H1 (cell line): ENCODE measurements at regions not wholly inside any gene's neighbourhood (a gene's known extent, or its start where the extent isn't known, plus 50 kb on each side); places are given as distances from the start of the nearest gene placed in this dataset.

Source experiments
- CTCF ChIA-PET: fragments of 300-600 bp; sonication (Branson Sonifier 250); formaldehyde crosslinking; loops from one replicate; lab custom pipeline; 2021; ENCODE audit not compliant: partially characterized antibody; lab: Charles Lee
- POLR2A ChIA-PET: fragments of 300-600 bp; sonication (Branson Sonifier 250); formaldehyde crosslinking; loops from one replicate; lab custom pipeline; 2021; ENCODE audit warnings: inconsistent platforms; ENCODE audit not compliant: partially characterized antibody; lab: Charles Lee
- DNase-seq, 2 experiments: peaks; one replicate each; pipeline versions ENCODE4 v3.0.0 to v3.0.0-alpha.2; 2010 to 2022; ENCODE audit warnings: low spot score in 2 of 2, low read depth in 1 of 2, mixed read lengths in 1 of 2
- FAIRE-seq: peaks from 2 replicates; lab custom pipeline; 2011; peaks lifted over from hg19 to GRCh38; lab: Jason Lieb, UNC
- H2AFZ ChIP-seq: 2 replicates; pipeline ENCODE4 v1.8.1; 2012; ENCODE audit warnings: low read length, inconsistent platforms
- H2AK5ac ChIP-seq: 2 replicates; pipeline ENCODE4 v1.6.1; 2013; ENCODE audit warnings: low read depth, low read length
- H2BK120ac ChIP-seq: replicated peaks from 2 replicates; pipeline ENCODE3; 2013; ENCODE audit warnings: low read depth, low read length, inconsistent platforms
- H2BK12ac ChIP-seq: 2 replicates; pipeline ENCODE4 v1.6.1; 2013; ENCODE audit warnings: low read depth, low read length
- H2BK15ac ChIP-seq: 2 replicates; pipeline ENCODE4 v1.6.1; 2013; ENCODE audit warnings: low read length
- H2BK20ac ChIP-seq: 2 replicates; pipeline ENCODE4 v1.6.1; 2013; ENCODE audit warnings: low read length
- H2BK5ac ChIP-seq: 2 replicates; pipeline ENCODE4 v1.6.1; 2013; ENCODE audit warnings: low read depth, low read length
- H3K14ac ChIP-seq: 2 replicates; pipeline ENCODE4 v1.6.1; 2013; ENCODE audit warnings: inconsistent platforms; ENCODE audit not compliant: insufficient read length
- H3K18ac ChIP-seq: 2 replicates; pipeline ENCODE4 v1.6.1; 2013; ENCODE audit warnings: low read length; ENCODE audit errors: extremely low read depth
- H3K23ac ChIP-seq: 2 replicates; pipeline ENCODE4 v1.6.1; 2013; ENCODE audit warnings: inconsistent platforms; ENCODE audit not compliant: insufficient read length
- H3K23me2 ChIP-seq: 2 replicates; pipeline ENCODE4 v1.6.1; 2013; ENCODE audit warnings: low read depth, low read length
- H3K27ac ChIP-seq: 2 replicates; pipeline ENCODE4 v1.6.1; 2011; ENCODE audit warnings: low read depth, low read length, inconsistent platforms
- H3K27me3 ChIP-seq, 4 experiments: replicated peaks in 1 of 4; 1 replicate in 1 of 4; 2 replicates in 3 of 4; pipeline versions ENCODE4 v1.6.1 to v1.8.1; 2011 to 2013; ENCODE audit warnings: low read length in 3 of 4, mild to moderate bottlenecking in 3 of 4, inconsistent platforms in 2 of 4, mixed read lengths in 2 of 4, moderate library complexity in 1 of 4; ENCODE audit not compliant: control insufficient read depth in 3 of 4, insufficient read depth in 3 of 4; ENCODE audit errors: extremely low read depth in 1 of 4
- H3K36me3 ChIP-seq, 4 experiments: 2 replicates each; pipeline versions ENCODE4 v1.6.1 to v1.8.1; 2011 to 2013; ENCODE audit warnings: mild to moderate bottlenecking in 4 of 4, low read length in 3 of 4, moderate library complexity in 2 of 4, control low read depth in 1 of 4, inconsistent platforms in 1 of 4; ENCODE audit not compliant: insufficient read depth in 4 of 4, control insufficient read depth in 2 of 4
- H3K4ac ChIP-seq: replicated peaks from 2 replicates; pipeline ENCODE3; 2013; ENCODE audit warnings: low read length, low read depth, mixed read lengths, inconsistent platforms; ENCODE audit not compliant: insufficient read length
- H3K4me1 ChIP-seq, 4 experiments: replicated peaks in 1 of 4; 1 replicate in 1 of 4; 2 replicates in 3 of 4; pipeline versions ENCODE4 v1.6.1 to v1.8.1; 2011 to 2013; ENCODE audit warnings: low read length in 3 of 4, inconsistent platforms in 2 of 4, mixed read lengths in 1 of 4; ENCODE audit not compliant: insufficient read depth in 4 of 4, control insufficient read depth in 3 of 4
- H3K4me2 ChIP-seq, 2 experiments: 2 replicates each; pipeline versions ENCODE4 v1.6.1 to v1.8.1; 2011 to 2013; ENCODE audit warnings: low read depth in 2 of 2, low read length in 2 of 2, control low read depth in 1 of 2, inconsistent platforms in 1 of 2, mild to moderate bottlenecking in 1 of 2; ENCODE audit not compliant: insufficient read depth in 1 of 2
- H3K4me3 ChIP-seq, 4 experiments: fragments of 200-600, 300-600 bp in 1 of 4; sonication (generic), shearing (Covaris generic), sonication (Bioruptor Twin) in 1 of 4; 2 replicates each; pipeline versions ENCODE4 v1.5.1 to v1.8.1; 2011 to 2016; ENCODE audit warnings: low read length in 4 of 4, low read depth in 3 of 4, control low read depth in 2 of 4, inconsistent platforms in 2 of 4, mild to moderate bottlenecking in 2 of 4, mixed read lengths in 1 of 4, moderate library complexity in 1 of 4; ENCODE audit not compliant: insufficient read depth in 2 of 4; ENCODE audit errors: extremely low read depth in 1 of 4
- H3K56ac ChIP-seq: replicated peaks from 2 replicates; pipeline ENCODE3; 2013; ENCODE audit warnings: low read depth, mild to moderate bottlenecking, mixed read lengths, low read length, inconsistent platforms; ENCODE audit not compliant: insufficient read length
- H3K79me1 ChIP-seq: 2 replicates; pipeline ENCODE4 v1.6.1; 2013; ENCODE audit warnings: low read depth, low read length, control low read depth
- H3K79me2 ChIP-seq, 2 experiments: 2 replicates each; pipeline versions ENCODE4 v1.6.1 to v1.8.1; 2012 to 2013; ENCODE audit warnings: low read length in 2 of 2, mild to moderate bottlenecking in 2 of 2, inconsistent platforms in 1 of 2; ENCODE audit not compliant: insufficient read depth in 2 of 2, control insufficient read depth in 1 of 2
- H3K9ac ChIP-seq, 4 experiments: replicated peaks in 1 of 4; 1 replicate in 1 of 4; 2 replicates in 3 of 4; pipeline versions ENCODE4 v1.6.1 to v1.8.1; 2011 to 2013; ENCODE audit warnings: low read depth in 3 of 4, low read length in 3 of 4, control low read depth in 2 of 4, mild to moderate bottlenecking in 2 of 4, moderate library complexity in 2 of 4, inconsistent platforms in 1 of 4; ENCODE audit errors: extremely low read depth in 1 of 4
- H3K9me3 ChIP-seq, 2 experiments: 2 replicates each; pipeline versions ENCODE4 v1.6.1 to v1.8.1; 2012 to 2013; ENCODE audit warnings: mild to moderate bottlenecking in 2 of 2, moderate library complexity in 2 of 2, control low read depth in 1 of 2, inconsistent platforms in 1 of 2, low read depth in 1 of 2, low read length in 1 of 2, mixed read lengths in 1 of 2; ENCODE audit not compliant: insufficient read depth in 2 of 2
- H4K20me1 ChIP-seq, 2 experiments: replicated peaks in 1 of 2; 2 replicates each; pipeline versions ENCODE3 to v1.8.1; 2011 to 2013; ENCODE audit warnings: inconsistent platforms in 2 of 2, low read length in 2 of 2, mild to moderate bottlenecking in 1 of 2; ENCODE audit not compliant: insufficient read depth in 2 of 2, control insufficient read depth in 1 of 2
- H4K5ac ChIP-seq: 2 replicates; pipeline ENCODE4 v1.6.1; 2013; ENCODE audit warnings: low read length, low read depth, mixed read lengths, inconsistent platforms; ENCODE audit not compliant: insufficient read length
- H4K8ac ChIP-seq: 2 replicates; pipeline ENCODE4 v1.8.0; 2013; ENCODE audit warnings: mild to moderate bottlenecking, moderate library complexity, low read length, inconsistent platforms; ENCODE audit not compliant: insufficient read depth; ENCODE audit errors: extremely low read depth
- H4K91ac ChIP-seq: replicated peaks from 2 replicates; pipeline ENCODE3; 2013; ENCODE audit warnings: low read length, mixed read lengths, inconsistent platforms; ENCODE audit not compliant: insufficient read length
- BCL11A ChIP-seq, 2 experiments: IDR thresholded peaks; one replicate each; pipeline ENCODE4 v1.6.1; 2011; ENCODE audit warnings: low read depth in 2 of 2, low read length in 2 of 2, mild to moderate bottlenecking in 2 of 2
- CTCF ChIP-seq, 3 experiments: IDR thresholded peaks; 1 replicate in 2 of 3; 2 replicates in 1 of 3; pipeline versions ENCODE4 v1.5.1 to v1.6.1; 2011; ENCODE audit warnings: low read length in 3 of 3, mild to moderate bottlenecking in 3 of 3, inconsistent platforms in 2 of 3, low read depth in 1 of 3, moderate library complexity in 1 of 3; ENCODE audit not compliant: insufficient read depth in 1 of 3; ENCODE audit errors: control extremely low read depth in 1 of 3
- HDAC6 ChIP-seq: IDR thresholded peaks from one replicate; pipeline ENCODE4 v1.7.1; 2012; ENCODE audit warnings: low read depth, mild to moderate bottlenecking, inconsistent platforms, low read length, moderate library complexity
- SAP30 ChIP-seq: fragments of 300-600 bp; sonication (generic); IDR thresholded peaks from 2 replicates; pipeline ENCODE4 v1.7.1; 2012; ENCODE audit warnings: low read length, moderate library complexity, mild to moderate bottlenecking, inconsistent platforms; ENCODE audit not compliant: insufficient read depth, insufficient replicate concordance
- SIX5 ChIP-seq: IDR thresholded peaks from 2 replicates; pipeline ENCODE4 v1.6.1; 2011; ENCODE audit warnings: mild to moderate bottlenecking, low read depth, low read length
- WGBS, 2 experiments: shearing (Covaris generic) in 1 of 2; methylation state at CpG; one replicate each; pipeline versions ENCODE4 v1.1.6 to v1.1.7; 2013 to 2015; ENCODE audit warnings: low lambda C conversion rate in 2 of 2, mixed read lengths in 2 of 2, inconsistent platforms in 1 of 2, low coverage in 1 of 2, missing lambda C conversion rate in 1 of 2; ENCODE audit not compliant: insufficient replicate concordance in 2 of 2, insufficient coverage in 1 of 2, insufficient read length in 1 of 2; ENCODE audit errors: extremely low coverage in 1 of 2, missing lambda C conversion rate in 1 of 2; 5-methylcytosine and 5-hydroxymethylcytosine counted together

GRCh38 chr12:63069860-63070617 lies 81.0 kb downstream of the AVPR1A start:
- POLR2A ChIA-PET, result interaction anchor here (1.0 kb wide), 1 partner anchor 222 kb away, joined by 3 read pairs; no protein-coding TSS in a partner anchor
- WGBS, 2 experiments, result 87% methylated on average over 3 of the region's 3 CpGs; no CpG with 5 or more reads in 1 of the 2 experiments
- TF ChIP-seq HDAC6, result no peak
- TF ChIP-seq BCL11A (IDR thresholded peaks at IDR 0.05; ENCODE audit: low read depth in 2 of 2, low read length in 2 of 2), result no peak
- TF ChIP-seq CTCF (IDR thresholded peaks at IDR 0.05; ENCODE audit: control extremely low read depth in 1 of 3, insufficient read depth in 1 of 3, low read depth in 1 of 3, low read length in 3 of 3), result no peak
- no peak for TF ChIP-seq SAP30
- no peak for TF ChIP-seq SIX5

More at GRCh38 chr12:63069860-63070617, 81.0 kb downstream of the AVPR1A start:
- Histone ChIP-seq H3K9ac (no peak overlapping the region), H3K36me3 (no peaks in the 10 kb centered on the region), H2BK12ac (no peak overlapping the region), H2BK120ac (no peak overlapping the region), H2AK5ac (no peak overlapping the region), H3K9me3 (no peaks in the 10 kb centered on the region), H3K18ac (no peak overlapping the region), H3K79me1 (no peaks in the 10 kb centered on the region), H3K27me3 (no peaks in the 10 kb centered on the region), H3K79me2 (no peaks in the 10 kb centered on the region), H2BK5ac (no peak overlapping the region), H3K4ac (no peak overlapping the region), H2BK15ac (no peak overlapping the region), H3K14ac (no peak overlapping the region), H4K8ac (no peak overlapping the region), H3K4me2 (no peak overlapping the region), H4K5ac (no peak overlapping the region), H3K23ac (no peak overlapping the region), H2BK20ac (no peak overlapping the region), H3K23me2 (no peaks in the 10 kb centered on the region), H3K27ac (no peak overlapping the region), H4K20me1 (no peaks in the 10 kb centered on the region), H2AFZ (no peak overlapping the region), H3K4me3 (no peak overlapping the region), H4K91ac (no peak overlapping the region), H3K56ac (no peak overlapping the region), H3K4me1 (no peaks in the 10 kb centered on the region)
- CTCF ChIA-PET, result interaction anchor here (0.6 to 5.7 kb wide), 34 partner anchors 9 to 635 kb away, joined by 3 to 65 read pairs (median 6); partner anchors contain the start of gene PPM1H
- no peak for DNase-seq
- no peak for FAIRE-seq
